Left renal cortex interstitium (tissue), 4 donors: ENCODE measurements at regions not wholly inside any gene's neighbourhood (a gene's known extent, or its start where the extent isn't known, plus 50 kb on each side); places are given as distances from the start of the nearest gene placed in this dataset.
"Not testable (repeated sequence)": the region's sequence is repeated elsewhere in the genome, so short reads cannot be mapped to it uniquely, and the experiment has no call there.

ENCODE experiments used
- DNase-seq, 4 donors: peaks; one replicate each; pipeline ENCODE4 v3.0.0-alpha.2; 2013; ENCODE audit warnings: low read depth in 4 of 4, low spot score in 2 of 4, missing footprints in 1 of 4

DNA sequence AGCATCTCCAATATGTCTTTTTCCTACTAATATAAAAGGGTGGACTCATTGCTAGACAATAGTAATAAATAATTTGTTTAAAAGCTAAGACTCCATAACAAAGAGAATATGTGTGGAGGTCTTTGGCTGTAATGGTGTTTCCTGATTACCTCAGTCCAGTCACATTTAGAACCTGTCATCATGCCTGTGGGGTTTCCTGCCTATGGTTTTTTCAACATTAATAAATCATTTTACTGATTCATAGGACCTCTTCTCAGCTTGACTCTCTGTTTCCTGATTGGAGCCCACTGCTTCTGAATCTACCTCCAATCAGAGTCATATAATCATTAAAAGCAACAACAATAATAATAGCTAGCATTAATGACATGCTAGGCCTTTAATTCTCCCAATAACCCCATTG lies 52.4 kb upstream of the GNAI1 start:
- DNase-seq, result no peak

- DNase-seq, result no peak
These were observed 55.7 kb upstream of the GNAI1 start for GRCh38 chr7:80078886-80079285.

GRCh38 chr7:80078159-80078731 lies 56.4 kb upstream of the GNAI1 start:
- no peak for DNase-seq

DNA sequence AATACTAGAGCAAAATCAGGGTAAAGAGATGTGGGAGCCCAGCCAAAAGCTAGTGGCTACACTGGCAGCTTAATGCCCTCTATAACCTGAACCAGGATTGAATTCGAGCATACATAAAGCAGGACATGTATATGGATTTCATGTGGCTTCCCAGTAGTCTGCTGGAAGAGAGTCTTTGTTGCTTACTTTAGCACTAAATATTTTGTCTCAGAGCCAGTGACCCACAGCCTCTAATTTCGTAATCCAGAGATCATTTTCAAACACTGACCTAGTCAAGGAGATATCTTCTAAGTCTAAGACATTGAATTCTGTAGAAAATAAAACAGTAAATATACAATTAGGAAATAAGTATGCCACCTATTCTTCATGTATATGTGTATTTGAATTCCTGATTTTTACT lies 64.2 kb upstream of the GNAI1 start:
- DNase-seq, result no peak

GRCh38 chr7:80066639-80067038 lies 68.0 kb upstream of the GNAI1 start:
- DNase-seq, result no peak

GRCh38 chr7:80063834-80064233 lies 70.8 kb upstream of the GNAI1 start:
- no peak for DNase-seq

DNA sequence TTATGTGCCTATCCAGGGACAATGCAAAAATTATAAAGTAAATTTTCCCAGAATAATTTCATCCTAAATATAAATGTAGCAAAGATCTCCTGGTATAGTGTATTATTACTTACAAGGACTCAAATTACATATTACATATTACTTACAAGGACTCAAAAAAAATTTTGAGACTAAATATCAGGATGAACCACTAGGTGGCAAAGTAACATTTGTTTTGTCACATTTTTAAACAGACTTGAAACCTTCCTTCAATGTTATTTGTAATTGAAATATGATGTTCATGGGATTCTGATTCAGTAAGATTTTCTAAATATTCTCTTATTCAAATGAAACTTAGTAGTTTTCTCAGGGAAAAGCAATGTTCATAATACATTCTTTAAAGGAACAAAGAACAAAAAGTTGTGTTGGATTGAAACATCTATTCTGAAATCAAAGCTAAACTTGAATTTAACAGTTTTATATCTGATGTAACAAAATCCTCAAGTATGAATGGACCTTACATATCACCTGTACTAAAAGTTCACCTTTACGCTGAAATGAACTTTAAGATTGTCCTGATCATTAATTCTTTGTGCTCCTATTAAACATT lies 74.3 kb upstream of the GNAI1 start:
- DNase-seq, result peak in 2 of 4 donors; percentile 32 to 52

DNA sequence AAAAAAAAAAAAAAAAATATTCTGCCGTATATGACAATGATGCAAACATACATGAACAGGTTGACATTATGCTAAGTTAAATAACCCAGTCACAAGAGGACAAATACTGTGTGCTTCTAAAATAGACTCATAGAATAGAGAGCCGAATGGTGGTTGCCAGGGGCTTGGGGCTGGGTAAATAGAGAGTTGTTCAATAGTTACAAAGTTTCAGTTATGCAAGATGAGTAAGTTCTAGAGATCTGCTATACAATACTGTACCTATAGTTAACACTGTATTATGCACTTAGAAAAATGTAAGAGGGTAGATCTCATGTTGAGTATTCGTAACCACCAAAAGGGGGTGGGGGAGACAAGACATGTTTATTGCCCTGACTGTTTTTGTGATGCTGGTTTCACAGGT lies 77.1 kb upstream of the GNAI1 start:
- no peak for DNase-seq

DNA sequence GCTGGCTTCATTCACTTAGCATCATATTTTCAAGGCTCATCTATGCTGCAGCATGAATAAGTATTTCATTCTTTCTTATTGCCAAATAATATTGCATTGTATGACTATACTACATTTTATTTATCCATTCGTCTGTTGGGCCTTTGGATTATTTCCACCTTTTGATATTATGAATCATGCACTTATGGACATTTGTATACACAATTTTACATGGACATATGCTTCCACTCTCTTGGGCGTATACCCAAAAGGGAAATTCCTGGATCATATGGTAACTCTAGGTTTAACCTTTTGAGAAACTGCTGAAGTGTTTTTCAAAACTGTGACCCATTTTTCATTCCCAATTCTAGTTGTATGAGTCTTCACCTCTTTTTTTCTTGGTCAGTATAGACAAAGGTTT lies 80.3 kb upstream of the GNAI1 start:
- no peak for DNase-seq

DNA sequence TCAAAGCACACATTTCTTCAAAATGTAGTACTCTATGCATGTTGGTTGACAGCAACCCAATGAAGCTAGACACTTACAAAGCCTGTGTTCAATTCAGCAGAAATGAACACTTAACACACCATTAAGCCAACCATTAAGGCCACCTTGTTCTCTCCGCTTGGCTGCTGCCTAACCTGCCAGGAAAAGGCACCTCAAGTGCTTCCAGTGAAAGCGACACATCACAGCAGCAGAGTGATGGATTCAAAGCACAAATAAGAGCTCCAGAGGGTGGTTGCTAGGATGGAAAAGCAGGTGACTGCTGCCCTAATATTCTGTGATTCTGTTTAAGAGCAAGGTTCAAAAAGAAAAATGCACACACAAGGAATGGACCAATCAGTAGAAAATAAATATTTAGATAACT lies 81.5 kb upstream of the GNAI1 start:
- DNase-seq, result peak in 1 of 4 donors; percentile 20

DNA sequence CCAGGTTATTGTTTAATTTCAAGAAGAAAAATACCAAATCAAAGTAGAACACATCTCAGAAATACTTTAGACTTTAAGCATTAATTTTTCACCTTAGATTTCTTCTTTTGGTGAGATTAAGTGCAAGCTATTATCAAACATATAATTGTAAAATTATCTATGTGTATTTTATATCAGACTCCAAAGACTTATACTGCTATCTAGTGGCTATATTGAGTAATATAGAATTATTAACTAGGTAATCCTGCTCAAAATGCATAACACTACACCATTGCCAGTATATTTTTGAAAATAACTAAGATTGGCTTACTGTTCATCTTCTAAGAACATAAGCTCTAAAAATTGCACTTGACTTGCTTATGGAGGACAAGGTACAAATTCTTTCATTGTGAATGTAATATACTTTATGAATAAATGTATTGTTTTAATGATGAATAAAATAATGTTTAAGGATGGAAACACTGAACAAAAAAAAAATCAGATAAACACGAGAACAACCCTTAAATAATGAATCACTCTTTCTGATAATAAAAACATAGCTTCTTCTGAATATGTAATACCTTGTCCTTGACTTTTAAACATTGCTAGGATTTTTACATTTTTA lies 86.7 kb upstream of the GNAI1 start:
- DNase-seq, result no peak

- DNase-seq, result no peak
These were observed 87.6 kb upstream of the GNAI1 start for GRCh38 chr7:80047032-80047431.

- DNase-seq, result no peak
These were observed 89.8 kb upstream of the GNAI1 start for GRCh38 chr7:80044796-80045195.

DNA sequence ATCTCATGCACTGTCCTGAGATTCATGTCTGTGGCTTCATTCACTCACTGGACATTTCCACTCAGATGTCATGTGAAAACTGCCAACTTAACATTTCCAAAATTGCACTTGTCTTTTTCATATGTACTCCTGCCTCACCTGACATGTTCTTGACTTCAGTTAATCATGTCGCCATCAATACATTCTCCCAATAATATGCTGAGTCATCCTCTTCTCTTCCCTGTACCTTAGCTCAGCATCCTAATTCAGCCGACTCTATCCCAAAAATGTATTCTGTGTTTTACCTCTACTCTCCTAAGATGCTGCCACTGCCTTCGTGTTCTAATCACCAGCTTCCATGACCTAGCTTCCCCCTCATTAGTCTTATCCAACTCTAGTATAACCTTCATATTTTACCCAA lies 93.9 kb upstream of the GNAI1 start:
- no peak for DNase-seq

DNA sequence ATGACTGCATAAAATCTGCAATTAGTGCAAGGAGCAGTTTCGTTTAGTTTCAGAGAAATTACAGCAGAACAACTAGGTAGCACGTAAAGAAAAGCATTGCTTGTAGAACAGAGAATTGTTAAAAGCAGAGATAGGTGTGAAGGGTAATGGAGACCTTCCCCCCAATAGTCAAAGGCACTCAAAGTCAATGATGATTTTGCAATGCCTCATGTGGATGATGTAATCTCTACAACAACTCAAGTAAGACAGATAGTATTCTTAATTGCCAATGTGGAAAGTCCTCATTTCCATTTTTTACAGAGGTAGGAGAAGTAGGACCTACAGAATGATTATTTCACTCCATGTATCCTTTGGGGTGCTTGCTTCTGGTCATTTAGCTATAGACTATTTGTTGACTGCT lies 94.3 kb upstream of the GNAI1 start:
- DNase-seq, result no peak

GRCh38 chr7:80039251-80039884 lies 95.3 kb upstream of the GNAI1 start:
- DNase-seq, result no peak

DNA sequence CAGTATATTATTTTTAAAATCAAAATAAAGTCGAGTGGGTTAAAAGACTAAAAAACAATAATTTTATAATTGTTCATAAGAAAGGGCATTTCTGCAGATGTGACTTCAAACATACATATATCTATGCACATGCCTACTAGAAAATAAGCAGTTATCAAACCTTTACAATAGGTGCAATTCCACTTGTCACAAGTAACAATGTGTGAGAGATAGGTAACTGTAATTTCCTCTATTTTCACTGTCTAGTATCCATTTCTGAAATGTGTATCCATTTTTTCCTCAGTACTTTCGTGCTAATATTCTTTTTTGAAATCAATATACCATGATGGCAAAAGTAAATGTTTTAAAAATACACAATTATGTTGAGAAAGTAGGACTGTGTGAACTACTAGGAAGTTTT lies 96.9 kb upstream of the GNAI1 start:
- DNase-seq, result no peak

DNA sequence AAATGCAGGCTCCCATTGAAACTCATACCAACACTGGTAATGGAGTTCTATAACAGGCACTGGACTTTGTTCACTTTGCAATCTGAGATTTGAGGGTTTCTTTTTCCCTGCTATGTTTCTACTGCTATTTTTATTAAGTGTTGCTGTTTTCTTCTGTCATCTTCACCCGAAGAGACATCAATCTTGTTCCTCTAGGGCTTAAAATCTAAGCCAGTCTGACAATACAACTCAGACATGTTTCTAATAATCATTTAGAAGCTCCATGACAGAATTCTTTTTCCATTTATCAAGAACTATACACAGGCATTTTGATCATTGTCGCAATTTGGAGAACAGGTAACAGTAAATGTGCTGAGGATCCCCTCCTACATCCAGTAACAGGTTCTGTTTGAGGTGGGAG lies 98.5 kb upstream of the GNAI1 start:
- no peak for DNase-seq

DNA sequence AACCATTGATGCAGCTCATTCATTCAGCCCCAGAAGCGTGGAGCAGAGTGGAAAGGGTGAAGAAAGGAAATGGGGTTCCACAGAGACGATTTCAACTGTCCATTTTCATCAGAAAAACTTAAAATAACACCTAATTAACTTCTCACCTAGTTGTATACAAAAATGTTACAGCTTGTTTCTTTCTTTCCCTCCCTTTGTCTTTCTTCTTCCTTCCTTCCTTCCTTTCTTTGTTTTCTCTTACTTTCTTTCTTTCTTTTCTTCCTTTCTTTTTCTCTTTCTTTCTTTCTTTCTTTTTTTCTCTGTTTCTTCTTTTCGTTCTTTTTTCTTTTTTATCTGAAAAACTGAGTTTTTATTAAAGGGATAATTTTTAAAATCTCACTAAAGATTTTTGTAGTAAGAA lies 105.9 kb upstream of the GNAI1 start:
- DNase-seq, result no peak

- DNase-seq, result no peak
These were observed 106.9 kb upstream of the GNAI1 start for GRCh38 chr7:80027611-80028173.

DNA sequence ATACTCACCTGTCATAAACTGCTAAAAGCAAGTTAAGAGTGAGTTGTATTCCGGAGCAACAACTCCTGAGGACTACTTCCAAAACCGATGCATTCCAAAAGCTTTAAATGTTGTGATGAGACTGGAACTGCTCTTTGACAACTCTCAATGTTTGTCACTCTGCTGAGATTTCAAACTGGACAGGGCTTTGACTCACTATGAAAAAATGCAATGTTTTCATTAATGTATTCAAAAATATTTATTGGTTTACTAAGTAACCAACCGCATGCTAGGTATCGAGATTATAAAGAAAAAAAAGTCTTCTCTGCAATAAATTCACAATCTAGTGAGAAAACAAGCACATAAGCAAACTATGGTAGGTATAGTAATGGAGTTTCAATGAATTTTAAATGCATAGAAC lies 107.9 kb upstream of the GNAI1 start:
- no peak for DNase-seq

DNA sequence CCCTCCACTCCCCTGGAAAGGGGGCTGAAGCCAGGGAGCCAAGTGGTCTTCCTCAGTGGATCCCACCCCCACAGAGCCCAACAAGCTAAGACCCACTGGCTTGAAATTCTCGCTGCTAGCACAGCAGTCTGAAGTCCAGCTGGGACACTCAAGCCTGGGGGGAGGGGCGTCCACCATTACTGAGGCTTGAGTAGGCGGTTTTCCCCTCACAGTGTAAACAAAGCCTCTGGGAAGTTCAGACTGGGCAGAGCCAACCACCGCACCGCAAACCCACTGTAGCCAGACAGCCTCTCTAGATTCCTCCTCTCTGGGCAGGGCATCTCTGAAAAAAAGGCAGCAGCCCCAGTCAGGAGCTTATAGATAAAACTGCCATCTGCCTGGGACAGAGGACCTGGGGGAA lies 114.4 kb upstream of the GNAI1 start:
- DNase-seq, result not testable (repeated sequence)
